ENCODE measurements at regions not wholly inside any gene's neighbourhood (a gene's known extent, or its start where the extent isn't known, plus 50 kb on each side); places are given as distances from the start of the nearest gene placed in this dataset.

GRCh38 chr12:125871811-125872594 is 806.8 kb downstream of the AACS start:
- TF ChIP-seq, protein P1, sequence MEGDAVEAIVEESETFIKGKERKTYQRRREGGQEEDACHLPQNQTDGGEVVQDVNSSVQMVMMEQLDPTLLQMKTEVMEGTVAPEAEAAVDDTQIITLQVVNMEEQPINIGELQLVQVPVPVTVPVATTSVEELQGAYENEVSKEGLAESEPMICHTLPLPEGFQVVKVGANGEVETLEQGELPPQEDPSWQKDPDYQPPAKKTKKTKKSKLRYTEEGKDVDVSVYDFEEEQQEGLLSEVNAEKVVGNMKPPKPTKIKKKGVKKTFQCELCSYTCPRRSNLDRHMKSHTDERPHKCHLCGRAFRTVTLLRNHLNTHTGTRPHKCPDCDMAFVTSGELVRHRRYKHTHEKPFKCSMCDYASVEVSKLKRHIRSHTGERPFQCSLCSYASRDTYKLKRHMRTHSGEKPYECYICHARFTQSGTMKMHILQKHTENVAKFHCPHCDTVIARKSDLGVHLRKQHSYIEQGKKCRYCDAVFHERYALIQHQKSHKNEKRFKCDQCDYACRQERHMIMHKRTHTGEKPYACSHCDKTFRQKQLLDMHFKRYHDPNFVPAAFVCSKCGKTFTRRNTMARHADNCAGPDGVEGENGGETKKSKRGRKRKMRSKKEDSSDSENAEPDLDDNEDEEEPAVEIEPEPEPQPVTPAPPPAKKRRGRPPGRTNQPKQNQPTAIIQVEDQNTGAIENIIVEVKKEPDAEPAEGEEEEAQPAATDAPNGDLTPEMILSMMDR (IDR thresholded peaks at IDR 0.05; ENCODE audit: low read depth, low read length) = no peak
- DNase-seq (ENCODE audit: low read depth in 2 of 2) = no peak
- no peak overlapping the region for H3K4me3 ChIP-seq (replicated peaks in 1 of 2; ENCODE audit: low read depth in 2 of 2, low read length in 2 of 2)

DNA sequence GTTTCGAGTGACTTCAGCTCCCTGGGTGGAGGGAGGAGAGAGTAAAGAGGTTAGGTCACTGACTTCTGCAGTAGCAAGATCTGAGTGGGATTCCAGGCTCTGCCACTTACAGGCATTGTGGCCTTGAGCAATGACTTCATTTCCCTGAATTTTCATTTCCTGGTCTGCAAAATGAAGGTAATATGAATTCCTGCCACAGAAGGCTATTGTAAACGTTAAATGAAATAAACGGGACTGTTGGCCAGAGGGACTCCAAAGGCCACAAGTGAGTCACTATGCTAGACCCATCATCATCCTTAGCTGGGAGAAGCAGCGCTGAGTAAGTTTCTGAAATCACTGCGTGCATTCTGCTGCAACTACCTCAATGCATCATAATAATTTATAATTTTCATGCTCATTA is 807.8 kb downstream of the AACS start:
- H3K4me3 ChIP-seq (replicated peaks in 1 of 2; ENCODE audit: low read depth in 2 of 2, low read length in 2 of 2) = no peak overlapping the region
- no peak for DNase-seq (ENCODE audit: low read depth in 2 of 2)
- TF ChIP-seq, protein P1 (IDR thresholded peaks at IDR 0.05; ENCODE audit: low read depth, low read length) = no peak

DNA sequence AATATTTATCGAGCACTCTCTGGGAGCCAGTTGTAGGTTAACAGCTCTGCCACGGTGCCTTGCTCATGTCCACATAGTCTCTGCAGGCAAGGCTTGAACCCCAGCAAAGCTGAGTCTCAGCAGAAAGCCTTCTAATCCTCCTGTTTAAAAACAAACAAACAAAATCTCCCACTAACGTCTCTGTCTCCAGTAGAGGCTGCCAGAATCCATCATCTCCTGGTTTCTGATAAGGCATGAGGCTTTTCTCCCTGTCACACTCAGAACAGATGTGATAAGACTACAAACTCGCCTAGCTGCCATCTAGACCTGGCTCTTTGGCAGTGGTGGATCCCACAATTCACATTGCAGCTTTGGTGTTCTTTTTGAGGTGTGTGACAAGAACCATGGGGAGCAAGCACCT is 813.2 kb downstream of the AACS start:
- no peak for DNase-seq (ENCODE audit: low read depth in 2 of 2)
- no peak overlapping the region for H3K4me3 ChIP-seq (replicated peaks in 1 of 2; ENCODE audit: low read depth in 2 of 2, low read length in 2 of 2)
- TF ChIP-seq, protein P1 (IDR thresholded peaks at IDR 0.05; ENCODE audit: low read depth, low read length) = no peak

DNA sequence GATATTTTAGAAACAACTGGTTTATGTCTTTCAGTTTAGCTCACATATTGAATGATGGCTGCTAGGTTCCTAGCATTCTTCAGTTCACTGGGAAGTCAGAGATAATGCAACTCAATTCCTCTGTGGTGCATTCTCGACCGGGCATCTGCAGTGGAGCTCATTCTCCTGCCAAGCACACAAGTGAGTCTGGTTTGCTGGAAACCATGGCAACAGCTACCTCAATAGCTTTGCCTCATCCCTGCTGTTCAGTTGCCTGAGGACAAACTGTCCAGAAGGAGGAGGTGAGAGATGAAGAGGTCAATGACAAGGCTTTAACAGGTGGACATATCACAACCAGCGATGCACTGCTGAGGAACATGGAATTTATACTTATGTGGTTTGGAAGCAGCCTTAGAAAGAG is 816.9 kb downstream of the AACS start:
- H3K4me3 ChIP-seq (replicated peaks in 1 of 2; ENCODE audit: low read depth in 2 of 2, low read length in 2 of 2) = no peak overlapping the region
- TF ChIP-seq, protein P1 (IDR thresholded peaks at IDR 0.05; ENCODE audit: low read depth, low read length) = no peak
- no peak for DNase-seq (ENCODE audit: low read depth in 2 of 2)

- DNase-seq (ENCODE audit: low read depth in 2 of 2) = no peak
- H3K4me3 ChIP-seq (replicated peaks in 1 of 2; ENCODE audit: low read depth in 2 of 2, low read length in 2 of 2) = no peak overlapping the region
- TF ChIP-seq, protein P1 (IDR thresholded peaks at IDR 0.05; ENCODE audit: low read depth, low read length) = no peak
Observed at GRCh38 chr12:125888921-125889320, 823.7 kb downstream of the AACS start.

DNA sequence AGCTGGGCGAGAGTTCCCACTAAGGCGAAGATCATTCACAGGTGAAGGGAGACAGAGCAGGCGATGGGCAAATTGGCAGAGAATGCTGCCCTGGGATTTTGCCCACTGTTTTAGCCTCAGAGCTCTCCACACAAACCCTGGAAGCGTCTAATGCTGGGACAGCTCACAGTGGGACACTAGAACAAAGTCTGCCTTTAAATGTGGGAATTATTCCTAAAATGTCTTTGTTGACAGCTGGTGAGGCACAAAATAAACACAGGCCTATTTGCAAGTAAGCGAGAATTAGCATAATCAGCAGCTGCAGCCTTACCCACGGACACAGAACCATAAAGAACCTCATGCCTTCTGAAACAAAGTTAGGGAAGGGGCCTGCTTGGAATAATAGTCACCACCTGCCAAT is 824.5 kb downstream of the AACS start:
- TF ChIP-seq, protein P1 (IDR thresholded peaks at IDR 0.05; ENCODE audit: low read depth, low read length) = no peak
- DNase-seq (ENCODE audit: low read depth in 2 of 2) = no peak
- no peak overlapping the region for H3K4me3 ChIP-seq (replicated peaks in 1 of 2; ENCODE audit: low read depth in 2 of 2, low read length in 2 of 2)

Measured in cardiac fibroblast (primary cell).